H9 (cell line): ENCODE measurements at regions not wholly inside any gene's neighbourhood (a gene's known extent, or its start where the extent isn't known, plus 50 kb on each side); places are given as distances from the start of the nearest gene placed in this dataset.

ENCODE experiments used
- DNase-seq: peaks from one replicate; pipeline ENCODE4 v3.0.0-alpha.2; 2017
- H2AFZ ChIP-seq: one replicate; pipeline ENCODE4 v1.6.1; 2013; ENCODE audit warnings: mild to moderate bottlenecking, low read length, control low read depth, moderate library complexity
- H2AK5ac ChIP-seq: 2 replicates; pipeline ENCODE4 v1.6.1; 2013; ENCODE audit warnings: low read length, control low read depth, mixed read lengths; ENCODE audit not compliant: insufficient read length
- H2BK120ac ChIP-seq: one replicate; pipeline ENCODE4 v1.6.1; 2013; ENCODE audit warnings: low read depth, mild to moderate bottlenecking, low read length, control low read depth, inconsistent platforms; ENCODE audit not compliant: poor library complexity, severe bottlenecking
- H2BK12ac ChIP-seq: 2 replicates; pipeline ENCODE4 v1.6.1; 2013; ENCODE audit warnings: low read length, control low read depth, mixed read lengths, low read depth; ENCODE audit not compliant: insufficient read length
- H2BK15ac ChIP-seq: 2 replicates; pipeline ENCODE4 v1.6.1; 2013; ENCODE audit warnings: low read depth, low read length, control low read depth
- H2BK20ac ChIP-seq: one replicate; pipeline ENCODE4 v1.6.1; 2013; ENCODE audit warnings: low read depth, mild to moderate bottlenecking, low read length, control low read depth, inconsistent platforms; ENCODE audit not compliant: poor library complexity, severe bottlenecking
- H2BK5ac ChIP-seq: 2 replicates; pipeline ENCODE4 v1.6.1; 2013; ENCODE audit warnings: low read length, control low read depth, mixed read lengths; ENCODE audit not compliant: insufficient read length
- H3K14ac ChIP-seq: 2 replicates; pipeline ENCODE4 v1.6.1; 2013; ENCODE audit warnings: low read length, control low read depth; ENCODE audit not compliant: insufficient read depth
- H3K18ac ChIP-seq: 2 replicates; pipeline ENCODE4 v1.6.1; 2013; ENCODE audit warnings: low read depth, mild to moderate bottlenecking, mixed read lengths, low read length, control low read depth; ENCODE audit not compliant: insufficient read length
- H3K23ac ChIP-seq: 2 replicates; pipeline ENCODE4 v1.6.1; 2013; ENCODE audit warnings: low read length, control low read depth, mixed read lengths, low read depth; ENCODE audit not compliant: insufficient read length
- H3K23me2 ChIP-seq: 2 replicates; pipeline ENCODE4 v1.6.1; 2013; ENCODE audit warnings: low read depth, mild to moderate bottlenecking, mixed read lengths, low read length, control low read depth; ENCODE audit not compliant: insufficient read length, poor library complexity, severe bottlenecking
- H3K27ac ChIP-seq: 2 replicates; pipeline ENCODE4 v1.5.1; 2013; ENCODE audit warnings: low read length, control low read depth, mixed read lengths, low read depth; ENCODE audit not compliant: insufficient read length
- H3K27me3 ChIP-seq: 2 replicates; pipeline ENCODE4 v1.6.1; 2013; ENCODE audit warnings: low read length, control low read depth, inconsistent platforms; ENCODE audit not compliant: insufficient read depth
- H3K4ac ChIP-seq: 2 replicates; pipeline ENCODE4 v1.6.1; 2013; ENCODE audit warnings: low read depth, mild to moderate bottlenecking, control low read depth, inconsistent platforms, low read length, moderate library complexity
- H3K4me1 ChIP-seq: 2 replicates; pipeline ENCODE4 v1.6.1; 2013; ENCODE audit warnings: low read length, control low read depth, inconsistent platforms; ENCODE audit not compliant: insufficient read depth
- H3K4me2 ChIP-seq: 2 replicates; pipeline ENCODE4 v1.6.1; 2013; ENCODE audit warnings: low read length, control low read depth, mixed read lengths; ENCODE audit not compliant: insufficient read length, insufficient read depth
- H3K56ac ChIP-seq: 2 replicates; pipeline ENCODE4 v1.6.1; 2013; ENCODE audit warnings: low read depth, mild to moderate bottlenecking, mixed read lengths, low read length, control low read depth; ENCODE audit not compliant: insufficient read length
- H3K79me1 ChIP-seq: 2 replicates; pipeline ENCODE4 v1.6.1; 2013; ENCODE audit warnings: low read depth, mild to moderate bottlenecking, moderate library complexity, low read length, control low read depth, inconsistent platforms; ENCODE audit not compliant: insufficient read depth, poor library complexity, severe bottlenecking
- H3K79me2 ChIP-seq: 2 replicates; pipeline ENCODE4 v1.6.1; 2013; ENCODE audit warnings: low read length, control low read depth, inconsistent platforms; ENCODE audit not compliant: insufficient read depth
- H3K9ac ChIP-seq: 2 replicates; pipeline ENCODE4 v1.6.1; 2013; ENCODE audit warnings: low read length, control low read depth, mixed read lengths; ENCODE audit not compliant: insufficient read length; ENCODE audit errors: extremely low read depth
- H3K9me3 ChIP-seq: one replicate; pipeline ENCODE4 v1.6.1; 2013; ENCODE audit warnings: low read depth, low read length, inconsistent platforms; ENCODE audit not compliant: control insufficient read depth
- H3T11ph ChIP-seq: one replicate; pipeline ENCODE4 v1.6.1; 2013; ENCODE audit warnings: mild to moderate bottlenecking, low read length, control low read depth, inconsistent platforms
- H4K20me1 ChIP-seq: one replicate; pipeline ENCODE4 v1.6.1; 2013; ENCODE audit not compliant: control insufficient read depth, insufficient read length, insufficient read depth
- H4K5ac ChIP-seq: 2 replicates; pipeline ENCODE4 v1.6.1; 2013; ENCODE audit warnings: low read depth, mild to moderate bottlenecking, mixed read lengths, low read length, control low read depth; ENCODE audit not compliant: insufficient read length
- H4K8ac ChIP-seq: replicated peaks from 2 replicates; pipeline ENCODE4 v1.6.1; 2013; ENCODE audit warnings: low read length, control low read depth, mixed read lengths, low read depth; ENCODE audit not compliant: insufficient read length
- H4K91ac ChIP-seq: 2 replicates; pipeline ENCODE4 v1.6.1; 2013; ENCODE audit warnings: low read depth, mild to moderate bottlenecking, moderate library complexity, mixed read lengths, low read length, control low read depth; ENCODE audit not compliant: insufficient read length
- H3K27ac Mint-ChIP-seq, 3 experiments: 2 replicates in 2 of 3; 3 replicates in 1 of 3; pipeline ENCODE4 v1.8.0; 2020 to 2021; ENCODE audit warnings: mixed read lengths in 3 of 3, mild to moderate bottlenecking in 1 of 3, moderate library complexity in 1 of 3
- H3K27me3 Mint-ChIP-seq: 2 replicates; pipeline ENCODE4 v1.8.0; 2021; ENCODE audit warnings: low read depth, mild to moderate bottlenecking, moderate library complexity, mixed read lengths
- H3K36me3 Mint-ChIP-seq, 3 experiments: 2 replicates in 2 of 3; 3 replicates in 1 of 3; pipeline ENCODE4 v1.8.0; 2020 to 2021; ENCODE audit warnings: low read depth in 3 of 3, mixed read lengths in 3 of 3; ENCODE audit not compliant: insufficient read depth in 1 of 3
- H3K4me1 Mint-ChIP-seq, 2 experiments: 2 replicates each; pipeline ENCODE4 v1.8.0; 2020; ENCODE audit warnings: mixed read lengths in 2 of 2
- H3K4me3 Mint-ChIP-seq, 2 experiments: 2 replicates in 1 of 2; 3 replicates in 1 of 2; pipeline ENCODE4 v1.8.0; 2020 to 2021; ENCODE audit warnings: mild to moderate bottlenecking in 2 of 2, mixed read lengths in 2 of 2, moderate library complexity in 1 of 2
- H3K9me3 Mint-ChIP-seq, 2 experiments: 2 replicates in 1 of 2; 3 replicates in 1 of 2; pipeline ENCODE4 v1.8.0; 2020; ENCODE audit warnings: mild to moderate bottlenecking in 2 of 2, mixed read lengths in 2 of 2, moderate library complexity in 1 of 2
- WGBS: extraction: QIAGEN DNeasy Blood & Tissue Kit; methylation state at CpG from one replicate; pipeline ENCODE4 v1.1.7; 2013; ENCODE audit warnings: missing lambda C conversion rate, low lambda C conversion rate, mixed read lengths; ENCODE audit not compliant: insufficient read length; ENCODE audit errors: extremely low coverage; 5-methylcytosine and 5-hydroxymethylcytosine counted together
- TF ChIP-seq, protein P1 (sequence below): fragments of 200-600 bp; sonication (generic); conservative IDR thresholded peaks from 3 replicates; pipeline ENCODE4 v1.8.0; 2021; ENCODE audit warnings: antibody characterized with exemption, mild to moderate bottlenecking

DNA sequence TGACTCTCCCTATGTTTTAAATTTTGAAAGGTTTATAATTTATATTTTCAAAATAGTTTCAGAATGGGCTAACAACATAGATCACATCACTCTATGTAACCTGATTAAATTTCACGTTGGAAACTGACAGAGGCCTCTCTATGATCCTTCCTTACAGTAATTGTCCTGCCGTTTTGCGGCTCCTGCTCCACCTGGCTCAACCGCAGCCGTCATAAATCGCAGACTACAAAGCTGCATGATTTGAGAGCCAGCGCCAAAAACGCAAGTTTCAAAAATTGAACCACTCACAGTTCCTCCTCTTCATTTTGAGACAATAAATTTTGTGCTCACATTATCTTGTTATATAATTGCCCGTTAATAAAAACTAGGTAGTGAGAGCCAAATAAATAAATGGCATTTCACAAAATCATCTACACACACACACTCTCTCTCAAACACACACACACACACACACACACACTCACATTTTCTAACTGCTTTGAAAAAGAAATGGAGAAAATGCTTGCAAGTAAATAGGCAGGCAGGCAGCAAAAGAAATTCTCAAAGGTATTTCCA, 263.1 kb upstream of the PSMD7 start:
- no peaks in the 10 kb centered on the region for H3K79me1 ChIP-seq
- peak overlapping the region in 1 of 3 experiments; percentile 19; a peak in 2 of 7 replicates for H3K27ac Mint-ChIP-seq
- no peak overlapping the region for H4K5ac ChIP-seq
- H3K14ac ChIP-seq: no peak overlapping the region
- H3K27me3 ChIP-seq: no peaks in the 10 kb centered on the region
- DNase-seq: no peak
- peak overlapping the region; percentile 72 for H2BK120ac ChIP-seq
- H3K4me2 ChIP-seq: no peak overlapping the region
- H3K36me3 Mint-ChIP-seq: no peaks in the 10 kb centered on the region
- no peaks in the 10 kb centered on the region for H4K20me1 ChIP-seq
- no peak overlapping the region for H2BK5ac ChIP-seq
- no peak overlapping the region for H3K4ac ChIP-seq
- H2BK15ac ChIP-seq: no peak overlapping the region
- H3K9me3 Mint-ChIP-seq: no peaks in the 10 kb centered on the region
- no peak overlapping the region for H3K27ac ChIP-seq
- H3K18ac ChIP-seq: no peak overlapping the region
- H2BK12ac ChIP-seq: no peak overlapping the region
- H3K23me2 ChIP-seq: no peaks in the 10 kb centered on the region
- no peaks in the 10 kb centered on the region for H3K27me3 Mint-ChIP-seq
- no peak overlapping the region for H3K23ac ChIP-seq
- no peak overlapping the region for H2BK20ac ChIP-seq
- peaks cover 14% of the 10 kb centered on the region for H3K4me1 ChIP-seq
- H2AK5ac ChIP-seq: no peak overlapping the region
- H2AFZ ChIP-seq: no peak overlapping the region
- no peak overlapping the region for H3K56ac ChIP-seq
- TF ChIP-seq, protein P1, sequence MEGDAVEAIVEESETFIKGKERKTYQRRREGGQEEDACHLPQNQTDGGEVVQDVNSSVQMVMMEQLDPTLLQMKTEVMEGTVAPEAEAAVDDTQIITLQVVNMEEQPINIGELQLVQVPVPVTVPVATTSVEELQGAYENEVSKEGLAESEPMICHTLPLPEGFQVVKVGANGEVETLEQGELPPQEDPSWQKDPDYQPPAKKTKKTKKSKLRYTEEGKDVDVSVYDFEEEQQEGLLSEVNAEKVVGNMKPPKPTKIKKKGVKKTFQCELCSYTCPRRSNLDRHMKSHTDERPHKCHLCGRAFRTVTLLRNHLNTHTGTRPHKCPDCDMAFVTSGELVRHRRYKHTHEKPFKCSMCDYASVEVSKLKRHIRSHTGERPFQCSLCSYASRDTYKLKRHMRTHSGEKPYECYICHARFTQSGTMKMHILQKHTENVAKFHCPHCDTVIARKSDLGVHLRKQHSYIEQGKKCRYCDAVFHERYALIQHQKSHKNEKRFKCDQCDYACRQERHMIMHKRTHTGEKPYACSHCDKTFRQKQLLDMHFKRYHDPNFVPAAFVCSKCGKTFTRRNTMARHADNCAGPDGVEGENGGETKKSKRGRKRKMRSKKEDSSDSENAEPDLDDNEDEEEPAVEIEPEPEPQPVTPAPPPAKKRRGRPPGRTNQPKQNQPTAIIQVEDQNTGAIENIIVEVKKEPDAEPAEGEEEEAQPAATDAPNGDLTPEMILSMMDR: no peak
- no peaks in the 10 kb centered on the region for H3K79me2 ChIP-seq
- no peak overlapping the region for H3K4me3 Mint-ChIP-seq
- WGBS: no CpG with 5 or more reads among the region's 9 CpGs
- no peak overlapping the region for H4K91ac ChIP-seq
- no peak overlapping the region for H3K9ac ChIP-seq
- H3T11ph ChIP-seq: no peak overlapping the region
- no peak overlapping the region for H4K8ac ChIP-seq
- H3K4me1 Mint-ChIP-seq: peaks cover 73 to 79% of the 10 kb centered on the region in 2 experiments
- no peaks in the 10 kb centered on the region for H3K9me3 ChIP-seq
